Activated CD8-positive, alpha-beta T cell treated with anti-CD3 and anti-CD28 coated beads for 36 hours (primary cell): ENCODE measurements at regions not wholly inside any gene's neighbourhood (a gene's known extent, or its start where the extent isn't known, plus 50 kb on each side); places are given as distances from the start of the nearest gene placed in this dataset.

Source experiments
- ATAC-seq: fragments of 200-7000 bp; cut with Tn5 transposase; one replicate; pipeline ENCODE4 v1.10.0; 2021; ENCODE audit warnings: mild to moderate bottlenecking, moderate library complexity
- CTCF ChIA-PET: fragments of 350-600 bp; sonication (Branson Sonifier 250); formaldehyde crosslinking; loops from one replicate; lab custom pipeline; 2021; ENCODE audit warnings: antibody characterized with exemption; lab: Charles Lee
- POLR2A ChIA-PET: fragments of 350-600 bp; sonication (Branson Sonifier 250); formaldehyde crosslinking; loops from one replicate; lab custom pipeline; 2021; ENCODE audit warnings: antibody characterized with exemption; lab: Charles Lee
- DNase-seq: peaks from one replicate; pipeline ENCODE4 v3.0.0-alpha.2; 2020
- H3K27ac Mint-ChIP-seq: one replicate; pipeline ENCODE4 v1.8.0; 2021; ENCODE audit warnings: mild to moderate bottlenecking, mixed read lengths
- H3K27me3 Mint-ChIP-seq: one replicate; pipeline ENCODE4 v1.8.0; 2021; ENCODE audit warnings: mixed read lengths
- H3K36me3 Mint-ChIP-seq: one replicate; pipeline ENCODE4 v1.8.0; 2021; ENCODE audit warnings: low read depth, mixed read lengths
- H3K4me1 Mint-ChIP-seq: one replicate; pipeline ENCODE4 v1.8.0; 2021; ENCODE audit warnings: low read depth, mixed read lengths
- H3K4me3 Mint-ChIP-seq: one replicate; pipeline ENCODE4 v1.8.0; 2021; ENCODE audit warnings: mild to moderate bottlenecking, moderate library complexity, mixed read lengths
- H3K9me3 Mint-ChIP-seq: one replicate; pipeline ENCODE4 v1.8.0; 2021; ENCODE audit warnings: mixed read lengths
- intact Hi-C: fragments of 100-400 bp; cut with micrococcal nuclease; formaldehyde crosslinking; loops from one replicate; pipeline ENCODE4 v1.10.0; 2022
- TF ChIP-seq, protein P1 (sequence below): fragments of 200-600 bp; IDR thresholded peaks from one replicate; pipeline ENCODE4 v1.8.0; 2022; ENCODE audit warnings: antibody characterized with exemption, mild to moderate bottlenecking

GRCh38 chr2:239814861-239815601 lies 210.1 kb downstream of the NDUFA10 start:
- Mint-ChIP-seq H3K4me1 (no peaks in the 10 kb centered on the region), H3K4me3 (no peak overlapping the region), H3K36me3 (no peaks in the 10 kb centered on the region), H3K9me3 (no peaks in the 10 kb centered on the region), H3K27me3 (no peaks in the 10 kb centered on the region), H3K27ac (no peak overlapping the region)
- intact Hi-C loops = no loop called here
- POLR2A ChIA-PET = no interaction called here
- DNase-seq (no peak), ATAC-seq (no peak)
- CTCF ChIA-PET = no interaction called here
- TF ChIP-seq, protein P1, sequence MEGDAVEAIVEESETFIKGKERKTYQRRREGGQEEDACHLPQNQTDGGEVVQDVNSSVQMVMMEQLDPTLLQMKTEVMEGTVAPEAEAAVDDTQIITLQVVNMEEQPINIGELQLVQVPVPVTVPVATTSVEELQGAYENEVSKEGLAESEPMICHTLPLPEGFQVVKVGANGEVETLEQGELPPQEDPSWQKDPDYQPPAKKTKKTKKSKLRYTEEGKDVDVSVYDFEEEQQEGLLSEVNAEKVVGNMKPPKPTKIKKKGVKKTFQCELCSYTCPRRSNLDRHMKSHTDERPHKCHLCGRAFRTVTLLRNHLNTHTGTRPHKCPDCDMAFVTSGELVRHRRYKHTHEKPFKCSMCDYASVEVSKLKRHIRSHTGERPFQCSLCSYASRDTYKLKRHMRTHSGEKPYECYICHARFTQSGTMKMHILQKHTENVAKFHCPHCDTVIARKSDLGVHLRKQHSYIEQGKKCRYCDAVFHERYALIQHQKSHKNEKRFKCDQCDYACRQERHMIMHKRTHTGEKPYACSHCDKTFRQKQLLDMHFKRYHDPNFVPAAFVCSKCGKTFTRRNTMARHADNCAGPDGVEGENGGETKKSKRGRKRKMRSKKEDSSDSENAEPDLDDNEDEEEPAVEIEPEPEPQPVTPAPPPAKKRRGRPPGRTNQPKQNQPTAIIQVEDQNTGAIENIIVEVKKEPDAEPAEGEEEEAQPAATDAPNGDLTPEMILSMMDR = no peak

GRCh38 chr2:239814116-239814860 lies 210.9 kb downstream of the NDUFA10 start:
- Mint-ChIP-seq H3K9me3 (no peaks in the 10 kb centered on the region), H3K36me3 (no peaks in the 10 kb centered on the region), H3K27me3 (no peaks in the 10 kb centered on the region), H3K4me3 (no peak overlapping the region), H3K4me1 (no peaks in the 10 kb centered on the region), H3K27ac (no peak overlapping the region)
- DNase-seq (no peak), ATAC-seq (no peak)
- ChIA-PET POLR2A (no interaction called here), CTCF (no interaction called here)
- TF ChIP-seq, protein P1 = no peak
- intact Hi-C loops = no loop called here

DNA sequence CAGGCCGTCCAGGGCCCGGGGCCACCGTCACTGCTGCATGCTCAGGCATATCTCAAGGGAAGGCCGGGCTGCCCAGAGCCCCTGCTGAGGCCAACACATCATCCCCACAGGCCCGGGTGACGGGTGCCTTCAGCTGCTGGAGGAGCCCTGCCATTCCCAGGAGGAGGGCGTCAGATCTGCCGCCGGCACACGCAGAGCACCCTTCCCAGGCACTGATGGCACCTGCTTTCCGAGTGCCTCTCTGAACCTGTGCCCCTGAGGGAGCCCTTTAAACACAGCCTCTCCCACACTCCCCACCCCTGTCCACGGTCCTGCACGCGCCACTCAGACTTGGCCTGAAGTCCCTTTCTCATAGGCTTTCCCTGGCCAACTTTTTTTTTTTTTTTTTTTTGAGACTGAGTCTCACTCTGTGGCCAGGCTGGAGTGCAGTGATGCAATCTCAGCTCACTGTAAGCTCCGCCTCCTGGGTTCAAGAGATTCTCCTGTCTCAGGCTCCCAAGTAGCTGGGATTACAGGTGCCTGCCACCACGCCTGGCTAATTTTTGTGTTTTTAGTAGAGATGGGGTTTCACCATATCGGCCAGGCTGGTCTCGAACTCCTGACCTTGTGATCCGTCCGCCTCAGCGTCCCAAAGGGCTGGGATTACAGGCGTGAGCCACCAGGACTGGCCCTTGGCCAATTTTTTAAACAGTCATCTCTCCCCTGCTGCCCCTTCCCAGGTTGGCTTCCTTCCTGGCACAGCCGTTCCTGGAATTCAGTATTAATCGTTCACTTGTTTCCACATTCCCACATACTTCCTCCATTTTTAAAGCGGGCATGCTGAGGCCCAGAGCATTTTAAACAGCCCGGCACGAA lies 211.7 kb downstream of the NDUFA10 start:
- Mint-ChIP-seq H3K36me3 (no peaks in the 10 kb centered on the region), H3K27ac (no peak overlapping the region), H3K4me3 (no peak overlapping the region), H3K4me1 (no peaks in the 10 kb centered on the region), H3K27me3 (no peaks in the 10 kb centered on the region), H3K9me3 (no peaks in the 10 kb centered on the region)
- intact Hi-C loops = no loop called here
- CTCF ChIA-PET = no interaction called here
- no peak for ATAC-seq
- DNase-seq = no peak
- TF ChIP-seq, protein P1 = no peak
- POLR2A ChIA-PET = no interaction called here

DNA sequence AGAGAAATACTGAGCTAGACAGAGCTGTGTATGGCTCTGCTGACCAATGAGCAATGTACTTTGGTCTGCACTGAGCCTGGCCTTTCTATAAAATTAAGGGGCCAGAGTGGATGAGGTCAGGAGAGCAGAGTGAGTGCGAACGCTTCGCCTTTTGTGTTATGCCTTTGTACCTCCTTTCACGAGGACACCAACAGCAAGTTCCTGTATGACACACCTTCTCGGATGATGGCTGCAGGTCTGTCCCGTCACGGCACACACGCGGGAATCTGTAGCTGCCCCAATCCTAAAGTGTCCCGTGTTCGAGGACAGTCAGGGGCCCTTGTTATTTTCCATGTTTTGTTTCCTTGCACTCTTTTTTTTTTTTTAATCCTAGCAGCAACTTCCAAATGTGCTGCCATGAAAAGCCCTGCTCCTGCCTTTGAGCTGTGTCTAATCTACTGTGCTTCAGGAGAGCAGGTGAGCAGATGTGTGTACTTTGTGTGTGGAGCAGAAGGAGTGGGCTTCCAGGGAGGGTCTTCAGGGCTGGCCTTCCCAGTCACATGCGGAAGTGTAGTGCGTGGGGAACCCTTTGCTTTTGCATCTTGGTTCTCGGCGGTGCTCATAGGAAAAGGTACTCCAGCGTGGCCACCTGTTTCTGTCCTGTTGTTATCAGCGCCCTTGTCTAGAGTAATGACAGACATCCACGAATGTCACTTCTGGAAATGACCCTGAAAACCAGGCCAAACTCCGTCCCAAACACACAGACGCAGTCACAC lies 213.2 kb downstream of the NDUFA10 start:
- H3K9me3 Mint-ChIP-seq = no peaks in the 10 kb centered on the region
- TF ChIP-seq, protein P1 = no peak
- no peak overlapping the region for H3K27ac Mint-ChIP-seq
- no peaks in the 10 kb centered on the region for H3K4me1 Mint-ChIP-seq
- DNase-seq (no peak), ATAC-seq (no peak)
- H3K27me3 Mint-ChIP-seq = no peaks in the 10 kb centered on the region
- H3K4me3 Mint-ChIP-seq = no peak overlapping the region
- POLR2A ChIA-PET = no interaction called here
- intact Hi-C loops = no loop called here
- H3K36me3 Mint-ChIP-seq = no peaks in the 10 kb centered on the region
- CTCF ChIA-PET = no interaction called here
